Activated naive CD4-positive, alpha-beta T cell treated with anti-CD3 and anti-CD28 coated beads, Interleukin-2, amount 50 U/mL, for 24 hours (primary cell): ENCODE measurements at regions not wholly inside any gene's neighbourhood (a gene's known extent, or its start where the extent isn't known, plus 50 kb on each side); places are given as distances from the start of the nearest gene placed in this dataset.
"Not testable (repeated sequence)": the region's sequence is repeated elsewhere in the genome, so short reads cannot be mapped to it uniquely, and the experiment has no call there.

ENCODE experiments used
- H3K27ac Mint-ChIP-seq: one replicate; pipeline ENCODE4 v1.8.0; 2021; ENCODE audit warnings: mild to moderate bottlenecking, mixed read lengths
- H3K27me3 Mint-ChIP-seq: one replicate; pipeline ENCODE4 v1.8.0; 2021; ENCODE audit warnings: mixed read lengths
- H3K36me3 Mint-ChIP-seq: one replicate; pipeline ENCODE4 v1.8.0; 2021; ENCODE audit warnings: mixed read lengths
- H3K4me1 Mint-ChIP-seq: one replicate; pipeline ENCODE4 v1.8.0; 2021; ENCODE audit warnings: mixed read lengths
- H3K4me3 Mint-ChIP-seq: one replicate; pipeline ENCODE4 v1.8.0; 2021; ENCODE audit warnings: mild to moderate bottlenecking, mixed read lengths
- H3K9me3 Mint-ChIP-seq: one replicate; pipeline ENCODE4 v1.8.0; 2021; ENCODE audit warnings: mixed read lengths

DNA sequence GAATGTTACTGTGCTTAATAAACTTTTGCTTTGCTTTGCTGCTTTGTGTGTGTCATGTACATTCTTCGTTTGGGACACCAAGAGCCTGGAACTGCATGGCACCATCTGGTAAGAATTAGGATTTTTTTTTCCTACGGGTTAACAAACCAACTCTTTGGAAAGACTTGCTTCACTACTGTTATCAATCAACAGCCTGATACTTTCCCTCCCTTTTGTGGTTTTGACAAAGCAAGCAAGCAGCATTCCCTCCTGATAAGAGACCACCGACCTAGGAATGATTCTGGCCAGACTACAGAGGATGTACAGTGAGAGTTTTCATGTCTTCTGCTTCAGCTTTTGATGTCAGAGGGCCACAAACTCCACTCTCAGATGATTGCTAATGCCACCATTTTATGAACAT is 237.5 kb downstream of the FAM72C start:
- H3K27me3 Mint-ChIP-seq = peaks cover 38% of the 10 kb centered on the region
- not testable (repeated sequence) for H3K4me3 Mint-ChIP-seq, H3K9me3 Mint-ChIP-seq, H3K4me1 Mint-ChIP-seq, H3K36me3 Mint-ChIP-seq, H3K27ac Mint-ChIP-seq

DNA sequence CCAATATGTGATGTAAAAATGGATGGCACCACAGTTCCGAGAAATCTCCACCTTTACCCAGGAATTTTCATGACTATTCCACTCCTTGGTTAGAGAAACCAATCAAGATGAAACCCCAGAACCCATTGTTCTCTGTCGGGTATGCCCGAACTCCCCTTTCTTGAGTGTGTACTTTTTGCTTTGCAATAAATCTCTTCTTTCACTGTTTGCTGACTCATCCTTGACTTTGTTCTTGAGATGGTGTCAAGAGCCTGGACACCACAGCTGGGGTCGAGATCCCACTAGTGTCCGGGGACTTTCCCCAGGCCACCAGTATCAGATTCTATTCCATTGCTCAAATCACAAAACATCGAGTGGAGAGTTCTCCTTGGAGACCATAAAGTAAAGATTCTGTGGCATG is 240.9 kb downstream of the FAM72C start:
- H3K4me3 Mint-ChIP-seq = not testable (repeated sequence)

DNA sequence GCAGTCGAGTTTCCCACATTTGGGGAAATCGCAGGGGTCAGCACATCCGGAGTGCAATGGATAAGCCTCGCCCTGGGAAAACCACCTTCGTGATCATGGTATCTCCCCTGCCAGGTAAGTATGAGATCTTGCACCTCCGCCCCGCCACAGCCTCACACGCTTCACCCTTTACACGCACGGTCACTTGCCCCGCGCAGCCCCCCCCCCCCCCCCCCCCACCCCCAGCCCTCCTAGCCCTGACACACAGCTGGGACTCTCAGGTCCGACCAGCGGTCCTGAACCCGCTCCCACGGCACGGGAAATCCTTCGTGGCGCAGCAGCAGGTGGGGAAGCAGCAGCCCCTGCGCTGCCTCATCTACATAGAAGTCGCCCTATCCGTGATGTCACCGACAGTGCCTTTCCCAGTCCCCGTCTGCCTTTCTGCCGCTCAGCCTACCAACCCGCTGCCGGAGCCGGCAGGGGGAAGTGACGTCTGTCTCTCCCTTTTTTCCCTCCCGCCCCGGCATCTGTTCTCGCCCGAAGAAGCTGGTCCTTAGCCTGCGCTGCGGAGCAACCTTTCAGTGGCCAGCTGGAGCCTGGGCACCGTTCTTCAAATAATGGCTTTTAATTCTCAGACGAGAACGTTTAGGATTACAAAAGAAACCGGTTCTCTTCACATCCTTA is 242.2 kb downstream of the FAM72C start:
- peaks cover 34% of the 10 kb centered on the region for H3K27me3 Mint-ChIP-seq
- not testable (repeated sequence) for H3K4me1 Mint-ChIP-seq, H3K9me3 Mint-ChIP-seq, H3K4me3 Mint-ChIP-seq, H3K36me3 Mint-ChIP-seq, H3K27ac Mint-ChIP-seq

More for the DNA sequence above, 240.9 kb downstream of the FAM72C start:
- H3K36me3 Mint-ChIP-seq, H3K4me1 Mint-ChIP-seq, H3K27ac Mint-ChIP-seq, H3K9me3 Mint-ChIP-seq: not testable (repeated sequence)
- H3K27me3 Mint-ChIP-seq = peaks cover 42% of the 10 kb centered on the region

DNA sequence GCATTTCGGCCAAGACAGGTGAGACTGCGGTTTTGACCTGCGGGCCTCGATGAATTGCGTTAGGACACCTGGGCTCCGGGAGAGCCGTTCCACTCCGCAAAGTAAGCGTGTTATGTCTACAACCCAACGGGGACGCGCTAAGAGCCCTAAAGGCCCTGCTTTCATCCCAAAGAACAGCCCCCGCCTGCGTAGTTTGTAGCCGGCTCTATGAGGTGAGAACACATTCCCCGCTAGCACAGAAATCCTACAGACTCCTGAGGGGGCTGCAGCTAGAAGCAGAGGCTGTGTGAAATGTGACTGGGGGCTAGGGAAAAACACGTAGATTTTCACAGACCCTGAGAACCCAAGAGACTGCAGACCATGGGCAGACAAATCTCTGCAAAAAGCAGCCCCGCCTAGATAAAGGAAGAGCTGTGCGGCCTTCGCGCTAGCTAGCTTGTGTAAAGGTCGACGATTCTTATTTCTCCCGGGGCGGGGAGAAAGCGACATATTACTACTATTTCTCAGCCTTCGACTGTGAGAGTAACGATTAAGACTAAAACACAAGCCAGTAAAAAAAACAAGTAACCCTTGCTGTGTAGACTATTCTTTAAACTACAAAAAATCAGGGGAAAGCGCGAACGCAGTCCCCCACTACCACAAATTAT is 242.9 kb downstream of the FAM72C start:
- H3K9me3 Mint-ChIP-seq, H3K4me3 Mint-ChIP-seq, H3K4me1 Mint-ChIP-seq, H3K27ac Mint-ChIP-seq, H3K36me3 Mint-ChIP-seq: not testable (repeated sequence)
- peaks cover 32% of the 10 kb centered on the region for H3K27me3 Mint-ChIP-seq

DNA sequence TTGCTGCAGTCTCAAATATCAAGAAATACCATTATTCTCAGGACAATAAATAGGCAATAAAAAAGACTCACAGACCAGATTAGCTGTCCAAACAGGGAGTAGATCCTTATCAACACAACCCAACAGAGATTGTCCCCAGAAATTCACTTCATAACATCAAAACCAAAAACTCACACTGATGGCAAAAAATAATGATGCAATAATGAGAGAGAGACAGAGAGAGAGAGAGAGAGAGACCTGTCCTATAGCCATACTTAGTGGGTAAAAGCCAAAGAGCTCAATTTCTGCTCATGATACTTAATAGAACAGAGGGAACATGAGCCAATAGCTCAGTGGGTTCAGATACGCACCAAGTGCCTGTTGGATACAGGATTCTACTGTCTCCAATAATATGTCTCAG is 244.5 kb downstream of the FAM72C start:
- Mint-ChIP-seq H3K36me3 (peaks cover 3% of the 10 kb centered on the region), H3K27me3 (peaks cover 32% of the 10 kb centered on the region), H3K9me3 (no peaks in the 10 kb centered on the region), H3K27ac (no peak overlapping the region), H3K4me1 (no peaks in the 10 kb centered on the region), H3K4me3 (no peak overlapping the region)

DNA sequence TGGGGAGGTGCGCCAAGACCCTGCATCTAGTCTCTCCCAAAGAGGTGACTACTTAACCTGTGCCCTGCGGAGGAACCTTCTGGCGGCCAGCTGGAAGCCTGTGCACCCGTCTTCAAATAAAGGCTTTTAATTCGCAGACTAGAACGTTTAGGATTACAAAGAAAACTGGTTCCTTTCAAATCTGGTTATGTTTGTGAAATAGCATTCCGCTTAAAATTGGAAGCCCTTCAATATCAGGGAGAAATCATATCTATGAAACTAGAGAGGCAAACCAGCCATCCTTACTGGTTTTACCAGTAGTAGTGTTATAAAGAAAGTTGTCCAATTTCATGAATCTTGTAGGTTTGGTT is 250.8 kb downstream of the FAM72C start:
- Mint-ChIP-seq H3K4me1 (no peaks in the 10 kb centered on the region), H3K36me3 (no peaks in the 10 kb centered on the region), H3K4me3 (no peak overlapping the region), H3K27me3 (peaks cover 26% of the 10 kb centered on the region), H3K9me3 (no peaks in the 10 kb centered on the region), H3K27ac (no peak overlapping the region)

DNA sequence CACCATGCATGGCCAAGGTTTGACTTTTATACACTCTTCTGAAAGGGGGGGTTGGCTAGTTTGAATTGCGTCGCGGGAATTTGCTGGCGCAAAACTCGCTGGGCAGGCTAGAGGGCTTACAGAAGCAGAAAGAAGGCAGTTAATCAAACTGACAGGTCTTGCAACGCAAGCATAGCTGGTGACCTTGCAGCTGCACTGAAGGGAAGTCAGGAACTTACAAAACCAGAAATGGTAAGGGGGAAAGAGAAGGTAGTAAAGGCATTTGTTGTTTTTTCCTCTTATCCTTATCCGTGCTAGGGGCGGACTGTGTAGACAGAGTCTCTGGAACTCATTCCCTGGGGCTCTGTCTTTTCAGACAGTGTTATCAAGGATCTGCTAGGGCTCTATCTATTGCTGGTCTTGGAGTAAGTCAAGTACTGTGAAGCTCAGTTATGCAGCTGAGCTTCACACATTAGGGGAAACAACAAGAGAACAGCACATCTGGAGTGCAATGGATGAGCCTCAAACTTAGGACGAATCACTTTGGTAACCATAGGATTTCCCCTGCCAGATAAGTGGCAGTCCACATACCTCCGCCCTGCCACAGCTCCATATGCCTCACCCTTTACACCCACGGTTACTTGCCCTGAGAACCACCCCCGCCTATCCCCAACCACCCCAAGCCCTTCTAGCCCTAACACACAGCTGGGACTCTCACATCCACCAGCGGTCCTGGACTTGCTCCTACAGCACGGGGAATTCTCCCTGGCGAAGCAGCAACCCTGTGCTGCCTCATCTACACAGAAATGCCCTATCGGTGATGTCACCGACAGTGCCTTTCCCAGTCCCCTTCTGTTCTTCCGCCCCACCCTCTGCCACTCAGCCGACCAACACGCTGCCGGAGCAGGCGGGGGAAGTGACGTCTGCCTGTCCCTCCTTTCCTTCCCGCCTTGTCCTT is 251.4 kb downstream of the FAM72C start:
- Mint-ChIP-seq H3K36me3 (no peaks in the 10 kb centered on the region), H3K4me3 (no peak overlapping the region), H3K27me3 (peaks cover 26% of the 10 kb centered on the region)

DNA sequence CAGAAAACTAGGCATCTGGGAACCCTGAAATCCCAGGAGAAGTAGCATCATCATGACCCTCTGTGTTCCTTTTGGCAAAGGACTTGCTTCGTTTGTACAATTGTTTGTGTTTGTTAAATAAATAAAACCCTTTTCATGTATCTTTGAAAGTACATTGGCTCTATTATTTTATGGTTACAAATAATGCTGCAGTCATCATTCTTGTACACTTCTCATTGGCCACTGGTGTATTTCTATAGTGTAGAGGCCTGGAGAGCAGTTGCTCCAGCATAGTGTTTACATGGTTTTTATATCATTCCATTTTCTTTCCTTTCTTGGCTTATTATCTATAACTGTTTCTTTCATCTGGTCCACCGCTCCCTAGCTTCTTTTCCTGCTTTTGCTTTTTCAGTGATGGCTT is 253.3 kb downstream of the FAM72C start:
- Mint-ChIP-seq H3K27ac (no peak overlapping the region), H3K9me3 (peaks cover 5% of the 10 kb centered on the region), H3K4me1 (no peaks in the 10 kb centered on the region), H3K27me3 (peaks cover 26% of the 10 kb centered on the region), H3K4me3 (no peak overlapping the region), H3K36me3 (no peaks in the 10 kb centered on the region)

More for the DNA sequence above, 251.4 kb downstream of the FAM72C start:
- H3K9me3 Mint-ChIP-seq = no peaks in the 10 kb centered on the region
- H3K27ac Mint-ChIP-seq = no peak overlapping the region
- no peaks in the 10 kb centered on the region for H3K4me1 Mint-ChIP-seq

DNA sequence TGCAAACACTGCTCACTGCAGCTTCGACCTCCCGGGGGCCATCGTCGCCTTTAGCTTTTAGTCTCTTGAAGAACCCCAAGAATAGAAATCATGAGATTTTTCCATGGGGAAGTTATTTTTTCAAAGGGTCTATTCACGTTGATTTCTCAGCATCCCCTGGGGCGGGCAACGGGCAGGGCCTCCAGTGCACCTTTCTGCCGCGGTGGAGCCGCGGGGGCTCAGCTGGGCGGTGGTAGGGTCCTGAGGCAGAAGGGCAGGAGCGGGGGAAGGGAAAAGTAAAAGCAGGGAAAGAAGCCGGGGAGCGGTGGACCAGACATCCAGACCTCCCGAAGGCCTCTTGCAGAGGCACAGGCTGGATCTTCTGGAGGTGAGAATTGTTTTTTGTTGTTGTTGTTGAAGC is 253.8 kb downstream of the FAM72C start:
- Mint-ChIP-seq H3K4me3 (no peak overlapping the region), H3K27me3 (peaks cover 22% of the 10 kb centered on the region), H3K36me3 (no peaks in the 10 kb centered on the region), H3K9me3 (peaks cover 5% of the 10 kb centered on the region), H3K27ac (no peak overlapping the region), H3K4me1 (no peaks in the 10 kb centered on the region)

DNA sequence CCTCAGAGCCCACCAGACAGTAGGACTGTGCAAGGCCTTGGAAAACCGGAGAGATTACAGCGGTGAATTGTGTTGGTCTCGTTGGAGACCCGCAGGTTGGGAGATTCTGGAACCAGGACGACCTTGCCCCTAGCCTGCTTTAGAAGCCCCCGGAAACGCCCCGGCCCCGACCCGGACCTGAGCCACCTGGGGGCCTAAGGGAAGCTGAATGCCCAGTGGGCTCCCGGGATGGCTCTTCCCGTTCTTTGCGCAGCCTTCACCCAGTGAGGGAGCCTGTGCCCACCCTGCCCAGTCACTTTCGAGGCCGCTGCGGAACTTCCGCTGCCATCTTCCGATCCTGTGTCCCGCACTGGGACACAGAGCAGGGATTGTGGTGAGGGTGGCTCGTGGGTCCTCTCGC is 254.4 kb downstream of the FAM72C start:
- H3K9me3 Mint-ChIP-seq = peaks cover 5% of the 10 kb centered on the region
- H3K4me1 Mint-ChIP-seq = no peaks in the 10 kb centered on the region
- no peaks in the 10 kb centered on the region for H3K36me3 Mint-ChIP-seq
- H3K27ac Mint-ChIP-seq = no peak overlapping the region
- H3K27me3 Mint-ChIP-seq = peaks cover 22% of the 10 kb centered on the region
- no peak overlapping the region for H3K4me3 Mint-ChIP-seq

DNA sequence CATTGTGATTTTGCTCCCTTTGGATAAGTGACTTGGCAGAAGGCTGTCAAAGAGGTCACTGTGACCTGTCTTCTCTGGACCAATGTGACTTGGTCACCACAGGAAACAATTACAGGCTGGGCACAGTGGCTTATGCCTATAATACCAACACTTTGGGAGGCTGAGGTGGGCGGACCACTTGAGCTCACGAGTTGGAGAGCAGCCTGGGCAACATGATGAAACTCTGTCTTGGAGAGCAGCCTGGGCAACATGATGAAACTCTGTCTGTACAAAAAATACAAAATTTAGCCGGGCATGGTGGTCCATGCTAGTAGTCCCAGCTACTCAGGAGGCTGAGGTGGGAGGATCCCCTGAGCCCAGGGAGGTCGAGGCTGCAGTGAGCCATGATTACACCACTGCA is 256.9 kb downstream of the FAM72C start:
- H3K4me1 Mint-ChIP-seq, H3K27ac Mint-ChIP-seq, H3K9me3 Mint-ChIP-seq, H3K4me3 Mint-ChIP-seq, H3K36me3 Mint-ChIP-seq: not testable (repeated sequence)
- peaks cover 17% of the 10 kb centered on the region for H3K27me3 Mint-ChIP-seq

DNA sequence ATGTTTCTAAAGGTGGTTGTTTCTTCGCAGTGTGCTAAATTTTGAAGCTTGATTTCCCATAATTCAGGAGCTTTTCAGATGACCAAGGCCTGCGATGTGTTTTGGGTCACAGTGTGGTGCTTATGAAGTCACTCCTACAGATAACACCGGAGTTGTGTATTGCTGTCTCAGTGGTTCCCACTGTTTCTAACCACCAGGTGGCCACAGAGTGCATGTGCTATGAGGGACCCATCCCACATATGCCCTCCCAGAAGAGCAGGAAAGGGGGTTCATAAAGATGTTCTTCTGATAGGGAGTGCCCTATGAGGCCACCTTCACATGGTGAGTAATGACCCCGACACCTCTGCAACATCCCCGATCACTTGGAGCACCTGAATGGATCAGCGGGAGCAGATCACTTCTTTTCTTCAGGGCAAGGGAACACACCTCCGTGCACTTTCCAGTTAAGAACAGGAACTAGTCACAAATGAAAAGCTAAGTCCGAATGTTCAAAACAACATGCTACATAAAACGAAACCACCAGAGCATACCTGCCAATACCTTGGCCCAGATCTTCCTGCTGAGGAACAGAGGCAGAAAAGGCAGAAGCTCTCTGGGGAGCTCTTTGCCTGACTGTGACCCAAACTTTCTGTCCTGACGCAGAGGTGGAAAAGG is 262.1 kb downstream of the FAM72C start:
- not testable (repeated sequence) for H3K4me1 Mint-ChIP-seq, H3K36me3 Mint-ChIP-seq, H3K4me3 Mint-ChIP-seq, H3K9me3 Mint-ChIP-seq, H3K27ac Mint-ChIP-seq
- peaks cover 18% of the 10 kb centered on the region for H3K27me3 Mint-ChIP-seq

DNA sequence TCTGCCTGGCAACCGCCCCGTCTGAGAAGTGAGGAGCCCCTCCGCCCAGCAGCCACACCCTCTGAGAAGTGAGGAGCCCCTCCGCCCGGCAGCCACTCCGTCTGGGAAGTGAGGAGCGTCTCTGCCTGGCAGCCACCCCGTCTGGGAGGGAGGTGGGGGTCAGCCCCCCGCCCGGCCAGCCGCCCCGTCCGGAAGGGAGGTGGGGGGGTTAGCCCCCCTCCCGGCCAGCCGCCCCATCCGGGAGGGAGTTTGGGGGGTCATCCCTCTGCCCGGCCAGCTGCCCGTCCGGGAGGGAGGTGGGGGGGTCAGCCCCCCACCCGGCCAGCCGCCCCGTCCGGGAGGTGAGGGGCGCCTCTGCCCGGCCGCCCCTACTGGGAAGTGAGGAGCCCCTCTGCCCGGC is 269.0 kb downstream of the FAM72C start:
- not testable (repeated sequence) for H3K36me3 Mint-ChIP-seq, H3K27ac Mint-ChIP-seq, H3K4me1 Mint-ChIP-seq, H3K4me3 Mint-ChIP-seq, H3K9me3 Mint-ChIP-seq
- H3K27me3 Mint-ChIP-seq = peaks cover 40% of the 10 kb centered on the region

DNA sequence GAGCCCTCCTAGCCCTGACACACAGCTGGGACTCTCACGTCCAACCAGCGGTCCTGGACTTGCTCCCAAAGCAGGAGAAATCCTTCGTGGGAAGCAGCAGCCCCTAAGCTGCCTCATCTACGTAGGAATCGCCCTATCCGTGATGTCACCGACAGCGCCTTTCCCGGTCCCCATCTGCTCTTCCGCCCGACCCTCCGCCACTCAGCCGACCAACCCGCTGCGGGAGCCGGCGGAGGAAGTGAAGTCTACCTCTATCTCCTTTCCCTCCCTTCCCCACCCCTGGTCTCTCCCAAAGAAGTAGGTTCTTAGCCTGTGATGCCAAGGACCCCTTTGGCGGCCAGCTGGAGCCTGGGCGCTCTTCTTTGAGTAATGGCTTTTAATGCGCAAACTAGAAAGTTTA is 272.1 kb downstream of the FAM72C start:
- peaks cover 8% of the 10 kb centered on the region for H3K4me1 Mint-ChIP-seq
- no peaks in the 10 kb centered on the region for H3K36me3 Mint-ChIP-seq
- peaks cover 52% of the 10 kb centered on the region for H3K27me3 Mint-ChIP-seq
- H3K27ac Mint-ChIP-seq = no peak overlapping the region
- H3K9me3 Mint-ChIP-seq = no peaks in the 10 kb centered on the region
- no peak overlapping the region for H3K4me3 Mint-ChIP-seq

DNA sequence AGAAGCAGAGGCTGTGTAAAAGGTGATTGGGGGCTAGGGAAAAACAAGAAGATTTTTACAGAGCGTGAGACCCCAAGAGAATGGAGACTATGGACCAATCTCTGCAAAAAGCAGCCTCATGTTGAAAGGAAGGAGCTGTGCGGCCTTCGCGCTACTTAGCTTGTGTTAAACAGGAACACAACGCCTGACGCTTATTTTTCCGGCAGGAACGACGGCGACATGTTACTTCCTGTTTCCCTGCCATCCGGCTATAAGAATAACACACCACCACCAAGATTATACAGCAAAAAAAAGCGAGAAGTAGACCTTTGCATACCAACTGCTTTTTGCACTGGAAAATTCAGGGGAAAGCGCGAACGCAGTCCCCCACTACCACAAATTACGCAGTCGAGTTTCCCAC is 272.7 kb downstream of the FAM72C start:
- no peaks in the 10 kb centered on the region for H3K36me3 Mint-ChIP-seq
- H3K27me3 Mint-ChIP-seq = peaks cover 54% of the 10 kb centered on the region
- no peak overlapping the region for H3K4me3 Mint-ChIP-seq
- H3K9me3 Mint-ChIP-seq = no peaks in the 10 kb centered on the region
- H3K27ac Mint-ChIP-seq = no peak overlapping the region
- H3K4me1 Mint-ChIP-seq = peaks cover 8% of the 10 kb centered on the region

DNA sequence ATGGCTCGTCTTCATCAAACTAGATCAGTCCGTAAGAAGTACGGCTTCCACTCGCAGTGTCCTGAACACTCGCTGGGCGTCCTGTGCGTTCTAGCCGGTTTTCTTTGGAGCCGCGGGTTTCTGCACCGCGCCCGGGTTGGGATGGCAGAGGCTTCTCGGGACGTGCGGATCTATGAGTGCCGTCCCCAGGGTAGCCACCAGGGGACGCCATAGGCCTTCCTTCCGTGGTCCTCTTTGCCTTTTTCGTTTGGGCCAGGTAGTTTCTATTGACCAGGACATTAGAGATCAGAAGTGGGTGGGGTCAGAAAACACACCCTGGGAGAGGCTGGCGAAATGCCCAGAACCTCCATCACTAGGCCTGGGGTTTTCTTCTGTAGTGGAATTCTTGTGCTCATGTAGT is 273.8 kb downstream of the FAM72C start:
- no peak overlapping the region for H3K4me3 Mint-ChIP-seq
- H3K36me3 Mint-ChIP-seq = no peaks in the 10 kb centered on the region
- H3K4me1 Mint-ChIP-seq = peaks cover 8% of the 10 kb centered on the region
- H3K9me3 Mint-ChIP-seq = no peaks in the 10 kb centered on the region
- no peak overlapping the region for H3K27ac Mint-ChIP-seq
- H3K27me3 Mint-ChIP-seq = peaks cover 56% of the 10 kb centered on the region
